NCI-H1105 (cell line): ENCODE measurements at regions not wholly inside any gene's neighbourhood (a gene's known extent, or its start where the extent isn't known, plus 50 kb on each side); places are given as distances from the start of the nearest gene placed in this dataset.
"Not testable (repeated sequence)": the region's sequence is repeated elsewhere in the genome, so short reads cannot be mapped to it uniquely, and the experiment has no call there.

Experiments
- DNase-seq: peaks from one replicate; lab custom pipeline; 2025; lab: John Stamatoyannopoulos, UW

- DNase-seq = no peak
Observed at GRCh38 chrX:55142206-55142918, 53.5 kb downstream of the PAGE2 start.

- DNase-seq = no peak
Observed at GRCh38 chrX:55142919-55143310, 54.1 kb downstream of the PAGE2 start.

- no peak for DNase-seq
Observed at GRCh38 chrX:55143621-55144020, 54.8 kb downstream of the PAGE2 start.

- DNase-seq = no peak
Observed at GRCh38 chrX:55144697-55145096, 55.9 kb downstream of the PAGE2 start.

GRCh38 chrX:55149242-55149641 is 60.4 kb downstream of the PAGE2 start:
- DNase-seq = no peak

- DNase-seq = no peak
Observed at GRCh38 chrX:55151199-55151598, 62.4 kb downstream of the PAGE2 start.

- DNase-seq = no peak
Observed at GRCh38 chrX:55159551-55159950, 60.6 kb upstream of the PAGE5 start.

- DNase-seq = peak; percentile 88
Observed at GRCh38 chrX:55160685-55161552, 59.2 kb upstream of the PAGE5 start.

- no peak for DNase-seq
Observed at GRCh38 chrX:55161581-55161980, 58.6 kb upstream of the PAGE5 start.

- DNase-seq = no peak
Observed at GRCh38 chrX:55163171-55163570, 57.0 kb upstream of the PAGE5 start.

- DNase-seq = not testable (repeated sequence)
Observed at GRCh38 chrX:55165026-55165425, 55.1 kb upstream of the PAGE5 start.

- DNase-seq = no peak
Observed at GRCh38 chrX:55167124-55167803, 52.9 kb upstream of the PAGE5 start.

GRCh38 chrX:55167901-55168300 is 52.2 kb upstream of the PAGE5 start:
- no peak for DNase-seq

GRCh38 chrX:55169782-55170181 is 50.4 kb upstream of the PAGE5 start:
- DNase-seq = no peak
